PC-9 (cell line): ENCODE measurements at regions not wholly inside any gene's neighbourhood (a gene's known extent, or its start where the extent isn't known, plus 50 kb on each side); places are given as distances from the start of the nearest gene placed in this dataset.

ENCODE experiments used
- CTCF ChIP-seq: fragments of 200-600 bp; sonication (generic); conservative IDR thresholded peaks from 2 replicates; pipeline ENCODE4 v1.6.1; 2017; ENCODE audit warnings: mixed run types, antibody characterized with exemption, mild to moderate bottlenecking, moderate library complexity
- EZH2 ChIP-seq: fragments of 200-600 bp; sonication (generic); IDR thresholded peaks from 2 replicates; pipeline ENCODE4 v1.8.0; 2017; ENCODE audit warnings: antibody characterized with exemption, low read depth

- TF ChIP-seq CTCF (no peak), EZH2 (no peak)
Observed at GRCh38 chr15:81811736-81812135, 234.1 kb downstream of the MEX3B start.
